ENCODE measurements at regions not wholly inside any gene's neighbourhood (a gene's known extent, or its start where the extent isn't known, plus 50 kb on each side); places are given as distances from the start of the nearest gene placed in this dataset.

- no peak for DNase-seq (ENCODE audit: low spot score)
Observed at GRCh38 chr4:146998157-146998556, 52.5 kb upstream of the TTC29 start.

- DNase-seq (ENCODE audit: low spot score), result no peak
Observed at GRCh38 chr4:147003956-147004809, 58.5 kb upstream of the TTC29 start.

- DNase-seq (ENCODE audit: low spot score), result no peak
Observed at GRCh38 chr4:147006229-147006628, 60.6 kb upstream of the TTC29 start.

- DNase-seq (ENCODE audit: low spot score), result no peak
Observed at GRCh38 chr4:147009875-147010274, 64.2 kb upstream of the TTC29 start.

- no peak for DNase-seq (ENCODE audit: low spot score)
Observed at GRCh38 chr4:147011411-147011810, 65.7 kb upstream of the TTC29 start.

- DNase-seq (ENCODE audit: low spot score), result no peak
Observed at GRCh38 chr4:147012059-147012707, 66.5 kb upstream of the TTC29 start.

GRCh38 chr4:147014946-147015345 lies 69.3 kb upstream of the TTC29 start:
- no peak for DNase-seq (ENCODE audit: low spot score)

- no peak for DNase-seq (ENCODE audit: low spot score)
Observed at GRCh38 chr4:147015491-147015890, 69.8 kb upstream of the TTC29 start.

- DNase-seq (ENCODE audit: low spot score), result no peak
Observed at GRCh38 chr4:147017081-147017480, 71.4 kb upstream of the TTC29 start.

- peak; percentile 43 for DNase-seq (ENCODE audit: low spot score)
Observed at GRCh38 chr4:147019091-147019490, 73.4 kb upstream of the TTC29 start.

GRCh38 chr4:147020456-147020855 lies 74.8 kb upstream of the TTC29 start:
- no peak for DNase-seq (ENCODE audit: low spot score)

- DNase-seq (ENCODE audit: low spot score), result no peak
Observed at GRCh38 chr4:147025042-147025441, 79.4 kb upstream of the TTC29 start.

- no peak for DNase-seq (ENCODE audit: low spot score)
Observed at GRCh38 chr4:147029296-147029695, 83.6 kb upstream of the TTC29 start.

- DNase-seq (ENCODE audit: low spot score), result no peak
Observed at GRCh38 chr4:147034372-147034771, 88.7 kb upstream of the TTC29 start.

GRCh38 chr4:147037069-147037468 lies 91.4 kb upstream of the TTC29 start:
- DNase-seq (ENCODE audit: low spot score), result no peak

- no peak for DNase-seq (ENCODE audit: low spot score)
Observed at GRCh38 chr4:147039976-147040575, 94.4 kb upstream of the TTC29 start.

- DNase-seq (ENCODE audit: low spot score), result no peak
Observed at GRCh38 chr4:147040874-147041273, 95.2 kb upstream of the TTC29 start.

- no peak for DNase-seq (ENCODE audit: low spot score)
Observed at GRCh38 chr4:147041376-147041775, 95.7 kb upstream of the TTC29 start.

- DNase-seq (ENCODE audit: low spot score), result no peak
Observed at GRCh38 chr4:147042046-147042445, 96.4 kb upstream of the TTC29 start.

GRCh38 chr4:147044241-147044640 lies 98.6 kb upstream of the TTC29 start:
- DNase-seq (ENCODE audit: low spot score), result no peak

GRCh38 chr4:147049946-147050345 lies 104.3 kb upstream of the TTC29 start:
- no peak for DNase-seq (ENCODE audit: low spot score)

- no peak for DNase-seq (ENCODE audit: low spot score)
Observed at GRCh38 chr4:147050356-147050765, 104.7 kb upstream of the TTC29 start.

GRCh38 chr4:147052361-147052760 lies 106.7 kb upstream of the TTC29 start:
- DNase-seq (ENCODE audit: low spot score), result no peak
